ENCODE measurements at regions not wholly inside any gene's neighbourhood (a gene's known extent, or its start where the extent isn't known, plus 50 kb on each side); places are given as distances from the start of the nearest gene placed in this dataset.

DNA sequence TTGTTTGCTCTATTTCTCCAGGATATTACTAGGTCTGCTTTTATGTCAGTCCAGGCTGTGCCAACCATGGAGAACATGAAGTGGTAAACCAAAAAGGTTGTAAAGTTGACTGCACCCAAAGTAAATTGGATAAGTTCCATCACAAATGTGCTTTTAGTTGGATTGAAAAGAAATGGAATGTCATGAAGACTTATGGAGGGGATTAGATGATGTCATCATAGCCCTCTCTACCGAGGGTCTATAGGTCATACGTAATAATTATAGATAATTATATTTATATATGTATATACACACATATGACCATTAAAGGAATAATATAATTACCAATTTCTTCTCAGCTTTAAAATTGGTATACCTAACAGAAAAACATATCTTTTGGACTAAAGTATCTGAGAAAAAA is 714.9 kb downstream of the NOVA1 start:
- TF ChIP-seq EP300 (conservative IDR thresholded peaks at IDR 0.05; ENCODE audit: poor library complexity, severe bottlenecking) (no peak), SMC3 (conservative IDR thresholded peaks at IDR 0.05; ENCODE audit: poor library complexity) (no peak), POLR2AphosphoS5 (IDR thresholded peaks at IDR 0.05) (no peak), RAD21 (conservative IDR thresholded peaks at IDR 0.05) (no peak), TAF1 (IDR thresholded peaks at IDR 0.05; ENCODE audit: low read depth) (no peak), EZH2 (IDR thresholded peaks at IDR 0.05; ENCODE audit: borderline replicate concordance, insufficient read depth, low read length, poor library complexity, severe bottlenecking) (no peak), MXI1 (conservative IDR thresholded peaks at IDR 0.05; ENCODE audit: poor library complexity, severe bottlenecking) (no peak)
- TF ChIP-seq, protein P1, sequence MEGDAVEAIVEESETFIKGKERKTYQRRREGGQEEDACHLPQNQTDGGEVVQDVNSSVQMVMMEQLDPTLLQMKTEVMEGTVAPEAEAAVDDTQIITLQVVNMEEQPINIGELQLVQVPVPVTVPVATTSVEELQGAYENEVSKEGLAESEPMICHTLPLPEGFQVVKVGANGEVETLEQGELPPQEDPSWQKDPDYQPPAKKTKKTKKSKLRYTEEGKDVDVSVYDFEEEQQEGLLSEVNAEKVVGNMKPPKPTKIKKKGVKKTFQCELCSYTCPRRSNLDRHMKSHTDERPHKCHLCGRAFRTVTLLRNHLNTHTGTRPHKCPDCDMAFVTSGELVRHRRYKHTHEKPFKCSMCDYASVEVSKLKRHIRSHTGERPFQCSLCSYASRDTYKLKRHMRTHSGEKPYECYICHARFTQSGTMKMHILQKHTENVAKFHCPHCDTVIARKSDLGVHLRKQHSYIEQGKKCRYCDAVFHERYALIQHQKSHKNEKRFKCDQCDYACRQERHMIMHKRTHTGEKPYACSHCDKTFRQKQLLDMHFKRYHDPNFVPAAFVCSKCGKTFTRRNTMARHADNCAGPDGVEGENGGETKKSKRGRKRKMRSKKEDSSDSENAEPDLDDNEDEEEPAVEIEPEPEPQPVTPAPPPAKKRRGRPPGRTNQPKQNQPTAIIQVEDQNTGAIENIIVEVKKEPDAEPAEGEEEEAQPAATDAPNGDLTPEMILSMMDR (IDR thresholded peaks at IDR 0.05; ENCODE audit: poor library complexity, severe bottlenecking) = no peak
- TF ChIP-seq, protein P2, sequence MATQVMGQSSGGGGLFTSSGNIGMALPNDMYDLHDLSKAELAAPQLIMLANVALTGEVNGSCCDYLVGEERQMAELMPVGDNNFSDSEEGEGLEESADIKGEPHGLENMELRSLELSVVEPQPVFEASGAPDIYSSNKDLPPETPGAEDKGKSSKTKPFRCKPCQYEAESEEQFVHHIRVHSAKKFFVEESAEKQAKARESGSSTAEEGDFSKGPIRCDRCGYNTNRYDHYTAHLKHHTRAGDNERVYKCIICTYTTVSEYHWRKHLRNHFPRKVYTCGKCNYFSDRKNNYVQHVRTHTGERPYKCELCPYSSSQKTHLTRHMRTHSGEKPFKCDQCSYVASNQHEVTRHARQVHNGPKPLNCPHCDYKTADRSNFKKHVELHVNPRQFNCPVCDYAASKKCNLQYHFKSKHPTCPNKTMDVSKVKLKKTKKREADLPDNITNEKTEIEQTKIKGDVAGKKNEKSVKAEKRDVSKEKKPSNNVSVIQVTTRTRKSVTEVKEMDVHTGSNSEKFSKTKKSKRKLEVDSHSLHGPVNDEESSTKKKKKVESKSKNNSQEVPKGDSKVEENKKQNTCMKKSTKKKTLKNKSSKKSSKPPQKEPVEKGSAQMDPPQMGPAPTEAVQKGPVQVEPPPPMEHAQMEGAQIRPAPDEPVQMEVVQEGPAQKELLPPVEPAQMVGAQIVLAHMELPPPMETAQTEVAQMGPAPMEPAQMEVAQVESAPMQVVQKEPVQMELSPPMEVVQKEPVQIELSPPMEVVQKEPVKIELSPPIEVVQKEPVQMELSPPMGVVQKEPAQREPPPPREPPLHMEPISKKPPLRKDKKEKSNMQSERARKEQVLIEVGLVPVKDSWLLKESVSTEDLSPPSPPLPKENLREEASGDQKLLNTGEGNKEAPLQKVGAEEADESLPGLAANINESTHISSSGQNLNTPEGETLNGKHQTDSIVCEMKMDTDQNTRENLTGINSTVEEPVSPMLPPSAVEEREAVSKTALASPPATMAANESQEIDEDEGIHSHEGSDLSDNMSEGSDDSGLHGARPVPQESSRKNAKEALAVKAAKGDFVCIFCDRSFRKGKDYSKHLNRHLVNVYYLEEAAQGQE (IDR thresholded peaks at IDR 0.05; ENCODE audit: borderline replicate concordance) = no peak
- H3F3A ChIP-seq (ENCODE audit: insufficient read depth, low read length, poor library complexity, severe bottlenecking) = no peaks in the 10 kb centered on the region
- no peak overlapping the region for H3K9ac ChIP-seq (ENCODE audit: low read length)
- no peak overlapping the region for H3K4me2 ChIP-seq (ENCODE audit: low read length)
- no peaks in the 10 kb centered on the region for H3K36me3 ChIP-seq (ENCODE audit: insufficient read depth, low read length)
- no peaks in the 10 kb centered on the region for H3K79me2 ChIP-seq (replicated peaks; ENCODE audit: insufficient read depth, low read length)
- H3K27me3 ChIP-seq (ENCODE audit: insufficient read depth, low read depth, low read length) = no peaks in the 10 kb centered on the region
- H3K9me2 ChIP-seq (ENCODE audit: insufficient read depth, low read length) = no peaks in the 10 kb centered on the region
- no peak overlapping the region for H3K4me3 ChIP-seq (ENCODE audit: low read length)
- no peaks in the 10 kb centered on the region for H3K9me3 ChIP-seq (ENCODE audit: low read length)
- no peaks in the 10 kb centered on the region for H4K20me1 ChIP-seq (ENCODE audit: insufficient read depth)
- no peak overlapping the region for H2AFZ ChIP-seq (ENCODE audit: low read depth, low read length)
- no peak overlapping the region for H3K27ac ChIP-seq (ENCODE audit: low read length)

DNA sequence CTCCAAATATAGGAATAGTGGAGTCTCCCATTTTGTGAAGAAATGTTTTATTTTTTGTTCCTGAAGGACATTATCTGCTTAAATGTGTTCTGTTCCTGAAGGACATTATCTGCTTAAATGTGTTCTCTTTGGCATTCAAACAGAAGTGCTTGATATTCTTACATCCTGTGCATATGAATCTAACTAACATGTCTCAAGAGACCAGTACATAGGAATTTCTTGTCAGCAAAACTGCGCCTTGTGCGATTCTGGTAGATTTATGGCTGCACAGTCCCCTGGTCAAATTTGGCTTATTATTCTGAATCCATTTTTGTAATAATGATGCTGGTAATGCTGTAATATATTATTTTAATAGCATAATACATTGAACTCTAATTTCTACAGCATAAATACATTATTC is 722.4 kb downstream of the NOVA1 start:
- Histone ChIP-seq H3K27me3 (ENCODE audit: insufficient read depth, low read depth, low read length) (no peaks in the 10 kb centered on the region), H3K36me3 (ENCODE audit: insufficient read depth, low read length) (no peaks in the 10 kb centered on the region), H3F3A (ENCODE audit: insufficient read depth, low read length, poor library complexity, severe bottlenecking) (no peaks in the 10 kb centered on the region), H3K79me2 (replicated peaks; ENCODE audit: insufficient read depth, low read length) (no peaks in the 10 kb centered on the region), H3K4me3 (ENCODE audit: low read length) (no peak overlapping the region), H3K9me2 (ENCODE audit: insufficient read depth, low read length) (no peaks in the 10 kb centered on the region), H3K9me3 (ENCODE audit: low read length) (no peaks in the 10 kb centered on the region), H3K9ac (ENCODE audit: low read length) (no peak overlapping the region), H2AFZ (ENCODE audit: low read depth, low read length) (no peak overlapping the region), H3K27ac (ENCODE audit: low read length) (no peak overlapping the region), H3K4me2 (ENCODE audit: low read length) (no peak overlapping the region), H4K20me1 (ENCODE audit: insufficient read depth) (no peaks in the 10 kb centered on the region)
- TF ChIP-seq EP300 (conservative IDR thresholded peaks at IDR 0.05; ENCODE audit: poor library complexity, severe bottlenecking) = no peak
- TF ChIP-seq EZH2 (IDR thresholded peaks at IDR 0.05; ENCODE audit: borderline replicate concordance, insufficient read depth, low read length, poor library complexity, severe bottlenecking) = no peak
- no peak for TF ChIP-seq TAF1 (IDR thresholded peaks at IDR 0.05; ENCODE audit: low read depth)
- no peak for TF ChIP-seq RAD21 (conservative IDR thresholded peaks at IDR 0.05)
- TF ChIP-seq MXI1 (conservative IDR thresholded peaks at IDR 0.05; ENCODE audit: poor library complexity, severe bottlenecking) = no peak
- TF ChIP-seq POLR2AphosphoS5 (IDR thresholded peaks at IDR 0.05) = no peak
- TF ChIP-seq, protein P1 (IDR thresholded peaks at IDR 0.05; ENCODE audit: poor library complexity, severe bottlenecking) = no peak

Measured in neural cell (in vitro differentiated cells).